Liver (tissue), 3 donors: ENCODE measurements at regions not wholly inside any gene's neighbourhood (a gene's known extent, or its start where the extent isn't known, plus 50 kb on each side); places are given as distances from the start of the nearest gene placed in this dataset.

Source experiments
- EGR1 ChIP-seq, 2 donors: IDR thresholded peaks; 2 replicates each; pipeline ENCODE4 v1.6.1; 2016 to 2018; ENCODE audit warnings: antibody characterized with exemption in 2 of 2, low read depth in 2 of 2
- FOXA1 ChIP-seq: IDR thresholded peaks from 2 replicates; pipeline ENCODE4 v1.6.1; 2016; ENCODE audit warnings: antibody characterized with exemption
- SP1 ChIP-seq: IDR thresholded peaks from 2 replicates; pipeline ENCODE4 v1.6.1; 2018; ENCODE audit warnings: antibody characterized with exemption, mild to moderate bottlenecking
- YY1 ChIP-seq: IDR thresholded peaks from 2 replicates; pipeline ENCODE4 v1.6.1; 2016; ENCODE audit warnings: antibody characterized with exemption, mild to moderate bottlenecking
- TF ChIP-seq, protein P1 (sequence below): fragments of 150-350 bp; IDR thresholded peaks from 2 replicates; pipeline ENCODE4 v1.5.1; 2017; ENCODE audit warnings: improper control_type of control experiment, low read depth, low read length; ENCODE audit not compliant: missing input control
- TF ChIP-seq, protein P2 (sequence below): IDR thresholded peaks from 2 replicates; pipeline ENCODE4 v1.6.1; 2016; ENCODE audit warnings: antibody characterized with exemption
- TF ChIP-seq, protein P3 (sequence below): IDR thresholded peaks from 2 replicates; pipeline ENCODE4 v1.6.1; 2016; ENCODE audit warnings: antibody characterized with exemption, mild to moderate bottlenecking
- donor health status: healthy.
- donor health status: healthy.

DNA sequence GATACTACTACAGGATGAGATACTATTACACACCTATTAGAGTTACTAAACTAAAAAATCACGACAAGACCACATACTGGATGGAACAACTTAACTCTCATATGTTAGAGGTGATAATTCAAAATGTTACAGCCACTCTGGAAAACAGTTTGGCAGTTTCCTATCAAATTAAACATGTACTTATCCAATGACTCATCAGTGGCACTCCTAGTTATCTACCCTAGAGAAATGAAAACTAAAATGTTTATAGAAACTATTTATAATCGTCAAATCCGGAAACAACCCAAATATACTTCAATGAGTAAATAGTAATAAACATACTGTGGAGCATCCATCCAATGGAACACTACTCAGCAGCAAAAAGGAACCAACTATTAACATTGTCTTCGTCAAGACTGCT, 137.0 kb upstream of the RBBP8 start:
- TF ChIP-seq, protein P1, sequence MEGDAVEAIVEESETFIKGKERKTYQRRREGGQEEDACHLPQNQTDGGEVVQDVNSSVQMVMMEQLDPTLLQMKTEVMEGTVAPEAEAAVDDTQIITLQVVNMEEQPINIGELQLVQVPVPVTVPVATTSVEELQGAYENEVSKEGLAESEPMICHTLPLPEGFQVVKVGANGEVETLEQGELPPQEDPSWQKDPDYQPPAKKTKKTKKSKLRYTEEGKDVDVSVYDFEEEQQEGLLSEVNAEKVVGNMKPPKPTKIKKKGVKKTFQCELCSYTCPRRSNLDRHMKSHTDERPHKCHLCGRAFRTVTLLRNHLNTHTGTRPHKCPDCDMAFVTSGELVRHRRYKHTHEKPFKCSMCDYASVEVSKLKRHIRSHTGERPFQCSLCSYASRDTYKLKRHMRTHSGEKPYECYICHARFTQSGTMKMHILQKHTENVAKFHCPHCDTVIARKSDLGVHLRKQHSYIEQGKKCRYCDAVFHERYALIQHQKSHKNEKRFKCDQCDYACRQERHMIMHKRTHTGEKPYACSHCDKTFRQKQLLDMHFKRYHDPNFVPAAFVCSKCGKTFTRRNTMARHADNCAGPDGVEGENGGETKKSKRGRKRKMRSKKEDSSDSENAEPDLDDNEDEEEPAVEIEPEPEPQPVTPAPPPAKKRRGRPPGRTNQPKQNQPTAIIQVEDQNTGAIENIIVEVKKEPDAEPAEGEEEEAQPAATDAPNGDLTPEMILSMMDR: no peak
- TF ChIP-seq FOXA1 (no peak), YY1 (no peak), SP1 (no peak), EGR1 (IDR thresholded peaks at IDR 0.05; ENCODE audit: low read depth in 2 of 2) (no peak)
- TF ChIP-seq, protein P2, sequence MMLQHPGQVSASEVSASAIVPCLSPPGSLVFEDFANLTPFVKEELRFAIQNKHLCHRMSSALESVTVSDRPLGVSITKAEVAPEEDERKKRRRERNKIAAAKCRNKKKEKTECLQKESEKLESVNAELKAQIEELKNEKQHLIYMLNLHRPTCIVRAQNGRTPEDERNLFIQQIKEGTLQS: no peak
- TF ChIP-seq, protein P3, sequence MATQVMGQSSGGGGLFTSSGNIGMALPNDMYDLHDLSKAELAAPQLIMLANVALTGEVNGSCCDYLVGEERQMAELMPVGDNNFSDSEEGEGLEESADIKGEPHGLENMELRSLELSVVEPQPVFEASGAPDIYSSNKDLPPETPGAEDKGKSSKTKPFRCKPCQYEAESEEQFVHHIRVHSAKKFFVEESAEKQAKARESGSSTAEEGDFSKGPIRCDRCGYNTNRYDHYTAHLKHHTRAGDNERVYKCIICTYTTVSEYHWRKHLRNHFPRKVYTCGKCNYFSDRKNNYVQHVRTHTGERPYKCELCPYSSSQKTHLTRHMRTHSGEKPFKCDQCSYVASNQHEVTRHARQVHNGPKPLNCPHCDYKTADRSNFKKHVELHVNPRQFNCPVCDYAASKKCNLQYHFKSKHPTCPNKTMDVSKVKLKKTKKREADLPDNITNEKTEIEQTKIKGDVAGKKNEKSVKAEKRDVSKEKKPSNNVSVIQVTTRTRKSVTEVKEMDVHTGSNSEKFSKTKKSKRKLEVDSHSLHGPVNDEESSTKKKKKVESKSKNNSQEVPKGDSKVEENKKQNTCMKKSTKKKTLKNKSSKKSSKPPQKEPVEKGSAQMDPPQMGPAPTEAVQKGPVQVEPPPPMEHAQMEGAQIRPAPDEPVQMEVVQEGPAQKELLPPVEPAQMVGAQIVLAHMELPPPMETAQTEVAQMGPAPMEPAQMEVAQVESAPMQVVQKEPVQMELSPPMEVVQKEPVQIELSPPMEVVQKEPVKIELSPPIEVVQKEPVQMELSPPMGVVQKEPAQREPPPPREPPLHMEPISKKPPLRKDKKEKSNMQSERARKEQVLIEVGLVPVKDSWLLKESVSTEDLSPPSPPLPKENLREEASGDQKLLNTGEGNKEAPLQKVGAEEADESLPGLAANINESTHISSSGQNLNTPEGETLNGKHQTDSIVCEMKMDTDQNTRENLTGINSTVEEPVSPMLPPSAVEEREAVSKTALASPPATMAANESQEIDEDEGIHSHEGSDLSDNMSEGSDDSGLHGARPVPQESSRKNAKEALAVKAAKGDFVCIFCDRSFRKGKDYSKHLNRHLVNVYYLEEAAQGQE: no peak
